Activated CD4-positive, alpha-beta T cell treated with anti-CD3 and anti-CD28 coated beads, Interleukin-2, amount 10 ng/mL, durations not matched to agents 24 days and 14 days (primary cell): ENCODE measurements at regions not wholly inside any gene's neighbourhood (a gene's known extent, or its start where the extent isn't known, plus 50 kb on each side); places are given as distances from the start of the nearest gene placed in this dataset.

ENCODE experiments used
- DNase-seq: peaks from one replicate; pipeline ENCODE4 v3.0.0; 2022
- H3K27ac Mint-ChIP-seq: one replicate; pipeline ENCODE4 v1.8.0; 2022; ENCODE audit warnings: mild to moderate bottlenecking, mixed read lengths
- H3K27me3 Mint-ChIP-seq: one replicate; pipeline ENCODE4 v1.8.0; 2022; ENCODE audit warnings: mixed read lengths
- H3K36me3 Mint-ChIP-seq: one replicate; pipeline ENCODE4 v1.8.0; 2022; ENCODE audit warnings: low read depth, mild to moderate bottlenecking, mixed read lengths
- H3K4me1 Mint-ChIP-seq: one replicate; pipeline ENCODE4 v1.8.0; 2021; ENCODE audit warnings: mixed read lengths
- H3K4me3 Mint-ChIP-seq: one replicate; pipeline ENCODE4 v1.8.0; 2022; ENCODE audit warnings: mild to moderate bottlenecking, moderate library complexity, mixed read lengths
- H3K9me3 Mint-ChIP-seq: one replicate; pipeline ENCODE4 v1.8.0; 2021; ENCODE audit warnings: mixed read lengths
- intact Hi-C: fragments of 100-400 bp; cut with micrococcal nuclease; formaldehyde crosslinking; loops from one replicate; pipeline ENCODE4 v1.15.1; 2023

GRCh38 chr3:170709046-170709445, 123.2 kb upstream of the SLC7A14 start:
- H3K9me3 Mint-ChIP-seq: peaks cover 12% of the 10 kb centered on the region
- H3K27me3 Mint-ChIP-seq: peaks cover 2% of the 10 kb centered on the region
- intact Hi-C loops: no loop called here
- no peak overlapping the region for H3K27ac Mint-ChIP-seq
- H3K36me3 Mint-ChIP-seq: no peaks in the 10 kb centered on the region
- no peaks in the 10 kb centered on the region for H3K4me1 Mint-ChIP-seq
- H3K4me3 Mint-ChIP-seq: no peak overlapping the region
- DNase-seq: no peak

- peaks cover 12% of the 10 kb centered on the region for H3K9me3 Mint-ChIP-seq
- no peaks in the 10 kb centered on the region for H3K4me1 Mint-ChIP-seq
- no peaks in the 10 kb centered on the region for H3K36me3 Mint-ChIP-seq
- intact Hi-C loops: no loop called here
- H3K4me3 Mint-ChIP-seq: no peak overlapping the region
- no peak for DNase-seq
- H3K27ac Mint-ChIP-seq: no peak overlapping the region
- peaks cover 2% of the 10 kb centered on the region for H3K27me3 Mint-ChIP-seq
Observed at GRCh38 chr3:170707899-170708298, 122.0 kb upstream of the SLC7A14 start.

DNA sequence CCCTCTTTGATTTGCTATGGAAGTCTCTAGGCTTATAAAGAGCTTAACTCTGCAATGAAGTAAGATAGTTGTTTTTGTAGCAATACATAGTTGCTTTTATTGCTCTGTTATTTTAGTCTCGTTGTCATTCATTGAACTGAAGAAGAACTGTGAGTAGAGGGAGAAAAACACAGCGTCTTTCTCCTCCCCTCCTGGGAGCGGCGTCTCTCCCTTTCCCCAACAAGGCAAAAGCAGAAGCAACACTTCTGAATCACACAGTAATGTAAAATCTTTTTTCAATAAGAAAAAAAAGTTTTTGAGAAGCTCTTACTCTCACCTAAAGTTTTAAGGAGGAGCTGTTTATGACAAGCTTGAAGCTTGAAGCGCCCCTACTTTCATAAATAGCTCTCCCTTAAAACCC, 119.3 kb upstream of the SLC7A14 start:
- DNase-seq: no peak
- Mint-ChIP-seq H3K4me3 (no peak overlapping the region), H3K27ac (no peak overlapping the region), H3K36me3 (no peaks in the 10 kb centered on the region), H3K9me3 (peaks cover 10% of the 10 kb centered on the region), H3K4me1 (no peaks in the 10 kb centered on the region), H3K27me3 (peaks cover 2% of the 10 kb centered on the region)
- intact Hi-C loops: no loop called here

DNA sequence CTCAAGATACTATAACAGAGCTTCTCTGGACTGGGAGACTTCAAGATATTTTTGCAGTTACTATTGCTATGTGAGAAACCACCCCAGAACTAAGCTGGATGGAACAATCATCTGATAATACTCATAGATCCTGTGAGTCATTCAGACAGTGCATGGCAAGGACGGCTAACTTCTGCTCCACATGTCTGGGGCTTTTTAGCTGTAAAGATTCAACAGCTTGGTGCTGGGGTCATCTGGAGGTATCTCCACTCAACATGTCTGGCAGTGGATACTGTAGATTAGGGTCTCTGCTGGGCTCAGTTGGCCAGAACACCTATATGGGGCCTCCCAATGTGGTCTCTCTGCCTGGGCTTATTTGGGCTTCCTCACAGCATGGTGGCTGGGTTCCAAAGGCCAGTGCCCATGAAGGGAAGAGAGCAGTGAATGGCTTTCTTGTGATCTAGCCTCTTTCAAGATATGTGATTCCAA, 117.3 kb upstream of the SLC7A14 start:
- Mint-ChIP-seq H3K4me1 (peaks cover 2% of the 10 kb centered on the region), H3K27me3 (no peaks in the 10 kb centered on the region), H3K4me3 (no peak overlapping the region), H3K27ac (no peak overlapping the region), H3K9me3 (peaks cover 8% of the 10 kb centered on the region), H3K36me3 (no peaks in the 10 kb centered on the region)
- intact Hi-C loops: no loop called here
- DNase-seq: no peak

- H3K4me1 Mint-ChIP-seq: peaks cover 6% of the 10 kb centered on the region
Observed at GRCh38 chr3:170701696-170702678, 116.1 kb upstream of the SLC7A14 start.

DNA sequence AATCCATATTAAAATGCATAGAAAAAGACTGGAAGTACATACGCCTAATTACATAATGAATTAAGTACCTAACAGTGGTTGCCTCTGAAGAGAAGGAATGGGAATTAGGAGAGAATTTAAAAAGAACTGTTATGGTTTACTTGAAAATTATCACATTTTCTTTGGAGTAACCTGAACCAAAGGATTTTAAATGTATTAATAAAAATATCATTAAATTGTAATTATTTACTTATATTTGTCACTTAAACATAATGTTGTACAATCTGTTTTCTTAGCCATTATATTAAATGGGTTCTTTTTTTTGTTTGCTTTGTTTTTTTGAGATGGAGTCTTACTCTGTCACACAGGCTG, 114.2 kb upstream of the SLC7A14 start:
- peaks cover 6% of the 10 kb centered on the region for H3K4me1 Mint-ChIP-seq
- no peaks in the 10 kb centered on the region for H3K36me3 Mint-ChIP-seq
- peaks cover 8% of the 10 kb centered on the region for H3K9me3 Mint-ChIP-seq
- no peak for DNase-seq
- H3K4me3 Mint-ChIP-seq: no peak overlapping the region
- H3K27me3 Mint-ChIP-seq: no peaks in the 10 kb centered on the region
- intact Hi-C loops: no loop called here
- no peak overlapping the region for H3K27ac Mint-ChIP-seq

More at GRCh38 chr3:170701696-170702678, 116.1 kb upstream of the SLC7A14 start:
- no peaks in the 10 kb centered on the region for H3K36me3 Mint-ChIP-seq
- H3K4me3 Mint-ChIP-seq: no peak overlapping the region
- intact Hi-C loops: no loop called here
- no peak for DNase-seq
- no peak overlapping the region for H3K27ac Mint-ChIP-seq
- H3K9me3 Mint-ChIP-seq: peaks cover 8% of the 10 kb centered on the region
- H3K27me3 Mint-ChIP-seq: no peaks in the 10 kb centered on the region

DNA sequence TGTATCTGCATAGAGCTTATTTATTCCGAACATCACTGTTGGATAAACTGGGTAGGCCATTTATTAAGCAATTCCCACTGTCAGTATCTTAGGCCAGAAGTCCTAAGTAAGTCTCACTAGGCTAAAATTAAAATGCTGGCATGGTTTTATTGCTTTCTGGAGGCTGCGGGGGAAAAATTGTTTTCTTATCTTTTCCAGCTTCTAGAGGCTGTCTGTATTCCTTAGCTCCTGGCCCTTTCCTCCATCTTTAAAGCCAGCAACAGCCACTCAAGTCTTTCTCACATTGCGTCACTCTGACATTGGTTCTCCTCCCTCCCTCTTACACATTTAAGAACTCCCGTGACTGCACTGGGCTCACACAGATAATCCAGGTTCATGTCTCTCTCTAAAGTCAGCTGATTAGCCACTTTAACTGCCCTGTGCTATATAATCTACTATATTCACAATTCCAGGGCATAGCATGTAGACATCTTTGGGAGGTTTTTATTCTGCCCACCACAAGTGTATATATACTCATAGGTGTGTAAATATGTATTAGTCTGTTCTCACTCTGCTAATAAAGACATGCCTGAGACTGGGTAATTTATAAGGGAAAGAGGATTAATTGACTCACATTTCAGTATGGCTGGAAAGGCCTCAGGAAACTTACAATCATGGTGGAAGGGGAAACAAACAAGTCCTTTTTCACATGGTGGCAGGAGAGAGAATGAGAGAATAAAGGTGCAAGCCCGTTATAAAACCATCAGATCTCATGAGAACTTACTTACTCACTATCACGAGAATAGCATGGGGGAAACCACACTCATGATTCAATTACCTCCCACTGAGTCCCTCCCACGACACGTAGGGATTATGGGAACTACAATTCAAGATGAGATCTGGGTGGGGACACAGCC, 113.5 kb upstream of the SLC7A14 start:
- intact Hi-C loops: loop anchor here (5.0 kb wide), 1 partner anchor 127 kb away; no protein-coding TSS in a partner anchor
- Mint-ChIP-seq H3K27me3 (no peaks in the 10 kb centered on the region), H3K27ac (no peak overlapping the region), H3K4me3 (no peak overlapping the region), H3K4me1 (peaks cover 6% of the 10 kb centered on the region), H3K36me3 (no peaks in the 10 kb centered on the region), H3K9me3 (peaks cover 8% of the 10 kb centered on the region)
- no peak for DNase-seq

GRCh38 chr3:170697908-170698307, 112.0 kb upstream of the SLC7A14 start:
- Mint-ChIP-seq H3K27me3 (no peaks in the 10 kb centered on the region), H3K4me3 (no peak overlapping the region), H3K36me3 (no peaks in the 10 kb centered on the region), H3K9me3 (peaks cover 8% of the 10 kb centered on the region), H3K4me1 (peaks cover 6% of the 10 kb centered on the region), H3K27ac (no peak overlapping the region)
- intact Hi-C loops: loop anchor here (5.0 kb wide), 1 partner anchor 126 kb away; no protein-coding TSS in a partner anchor
- no peak for DNase-seq

DNA sequence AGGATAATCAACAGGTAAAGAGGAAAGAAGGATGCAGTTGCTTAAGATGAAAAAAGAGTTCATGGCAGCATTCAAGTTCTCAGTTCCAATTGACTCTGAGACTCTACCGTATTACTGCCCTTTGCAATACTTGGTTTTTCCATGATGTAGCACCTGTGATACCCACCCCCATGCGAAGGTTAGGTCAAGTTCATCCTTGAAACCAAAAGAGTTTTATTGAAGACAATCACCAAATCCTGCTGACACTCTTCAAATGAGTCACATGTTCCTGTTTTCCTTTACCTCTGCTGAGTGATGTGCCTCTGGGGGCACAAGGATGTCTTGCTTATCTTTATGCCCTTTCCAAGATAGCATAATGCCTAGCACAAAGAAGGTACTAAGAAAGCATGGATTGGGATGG, 111.3 kb upstream of the SLC7A14 start:
- peak overlapping the region; percentile 18 for H3K27ac Mint-ChIP-seq
- no peak overlapping the region for H3K4me3 Mint-ChIP-seq
- H3K9me3 Mint-ChIP-seq: peaks cover 8% of the 10 kb centered on the region
- intact Hi-C loops: loop anchor here (5.0 kb wide), 1 partner anchor 125 kb away; no protein-coding TSS in a partner anchor
- H3K4me1 Mint-ChIP-seq: peaks cover 6% of the 10 kb centered on the region
- no peaks in the 10 kb centered on the region for H3K36me3 Mint-ChIP-seq
- DNase-seq: no peak
- no peaks in the 10 kb centered on the region for H3K27me3 Mint-ChIP-seq

- no peaks in the 10 kb centered on the region for H3K36me3 Mint-ChIP-seq
- intact Hi-C loops: loop anchor here (5.0 kb wide), 1 partner anchor 123 kb away; no protein-coding TSS in a partner anchor
- no peaks in the 10 kb centered on the region for H3K27me3 Mint-ChIP-seq
- peaks cover 6% of the 10 kb centered on the region for H3K4me1 Mint-ChIP-seq
- peaks cover 8% of the 10 kb centered on the region for H3K9me3 Mint-ChIP-seq
- no peak for DNase-seq
- H3K4me3 Mint-ChIP-seq: no peak overlapping the region
- H3K27ac Mint-ChIP-seq: no peak overlapping the region
Observed at GRCh38 chr3:170695486-170696064, 109.7 kb upstream of the SLC7A14 start.

DNA sequence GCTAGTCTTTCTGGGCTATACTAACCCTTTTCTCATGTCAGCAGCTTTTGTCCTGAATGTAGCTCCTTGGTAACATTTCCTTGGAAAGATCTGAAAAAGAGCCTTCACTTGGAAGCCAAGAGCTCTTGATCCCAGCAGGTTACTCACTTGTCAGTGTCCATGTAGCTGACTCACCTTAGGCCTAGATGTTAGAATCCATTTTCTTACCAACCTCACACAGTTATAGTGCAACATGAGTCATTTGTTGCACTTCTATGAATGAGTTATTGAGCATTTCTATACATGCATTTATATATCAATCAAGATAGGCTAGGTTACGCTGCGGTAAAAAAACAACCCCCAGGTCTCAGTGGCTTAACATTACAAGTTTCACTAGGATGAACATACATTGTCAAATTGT, 106.8 kb upstream of the SLC7A14 start:
- Mint-ChIP-seq H3K27ac (no peak overlapping the region), H3K4me3 (no peak overlapping the region), H3K36me3 (no peaks in the 10 kb centered on the region), H3K27me3 (no peaks in the 10 kb centered on the region), H3K4me1 (peaks cover 4% of the 10 kb centered on the region), H3K9me3 (no peaks in the 10 kb centered on the region)
- no peak for DNase-seq
- intact Hi-C loops: loop anchor here (5.0 kb wide), 1 partner anchor 275 kb away; the partner anchor contains the start of gene CLDN11

DNA sequence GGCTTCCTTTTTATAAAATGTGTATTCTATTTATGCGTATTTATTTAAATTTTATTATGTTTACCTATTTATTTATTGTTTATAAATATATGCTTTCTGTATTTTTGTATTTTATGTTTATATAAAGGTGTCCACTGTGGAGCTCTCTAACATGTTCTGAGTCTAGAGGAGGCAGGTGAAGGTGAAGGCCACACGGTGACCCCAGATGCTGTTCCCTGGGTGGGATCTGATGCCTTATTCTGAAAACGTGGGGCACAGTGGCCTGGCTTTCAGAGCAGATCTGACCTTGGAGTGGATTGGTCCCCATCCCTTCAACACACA, 104.7 kb upstream of the SLC7A14 start:
- Mint-ChIP-seq H3K4me1 (no peaks in the 10 kb centered on the region), H3K4me3 (no peak overlapping the region), H3K27ac (no peak overlapping the region), H3K9me3 (no peaks in the 10 kb centered on the region), H3K27me3 (no peaks in the 10 kb centered on the region), H3K36me3 (no peaks in the 10 kb centered on the region)
- no peak for DNase-seq
- intact Hi-C loops: loop anchor here (5.0 kb wide), 1 partner anchor 273 kb away; the partner anchor contains the start of gene CLDN11

DNA sequence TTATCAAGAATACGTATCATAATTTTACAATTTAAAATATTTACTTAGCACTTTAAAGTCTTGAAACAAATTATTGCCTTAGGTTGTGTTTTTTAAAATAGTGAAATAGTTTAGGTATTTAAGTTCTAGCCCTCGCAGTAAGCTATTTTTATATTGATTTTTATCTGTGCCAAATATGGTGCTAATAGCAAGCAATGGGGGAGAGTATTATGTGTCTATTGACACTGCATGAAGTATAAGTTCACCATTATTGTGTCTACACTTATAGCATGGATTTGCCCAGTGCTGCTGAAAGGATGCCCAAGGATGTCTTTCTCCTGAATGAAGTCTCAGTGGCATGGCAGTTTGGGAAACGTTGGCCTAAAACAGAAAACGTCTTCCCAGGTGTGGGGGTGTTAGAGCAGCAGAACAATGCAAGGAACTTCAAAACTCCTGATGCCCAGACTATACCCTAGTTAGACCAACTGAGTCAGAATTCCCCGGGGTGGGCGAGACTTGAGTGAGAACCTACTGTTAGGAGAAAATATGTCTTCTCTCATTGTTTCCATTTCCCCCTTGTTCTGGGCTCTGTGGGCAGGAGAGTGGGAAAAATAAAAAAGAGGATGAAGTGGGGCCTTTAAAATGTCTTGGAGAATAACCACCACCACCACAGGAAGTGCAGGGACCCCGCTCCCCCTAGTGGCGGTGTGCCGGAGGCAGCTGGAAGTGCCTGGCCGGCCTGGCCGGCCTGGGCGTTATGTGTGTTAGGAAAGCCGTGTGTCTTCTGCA, 104.2 kb upstream of the SLC7A14 start:
- Mint-ChIP-seq H3K4me3 (no peak overlapping the region), H3K9me3 (no peaks in the 10 kb centered on the region), H3K27ac (no peak overlapping the region), H3K36me3 (no peaks in the 10 kb centered on the region), H3K27me3 (no peaks in the 10 kb centered on the region), H3K4me1 (no peaks in the 10 kb centered on the region)
- peak; percentile 76 for DNase-seq
- intact Hi-C loops: loop anchor here (5.0 kb wide), 1 partner anchor 273 kb away; the partner anchor contains the start of gene CLDN11
